Fibroblast of lung (primary cell): ENCODE measurements at regions not wholly inside any gene's neighbourhood (a gene's known extent, or its start where the extent isn't known, plus 50 kb on each side); places are given as distances from the start of the nearest gene placed in this dataset.
A peak's percentile ranks its signal among the peaks of the same experiment; 100 is the strongest.

Source experiments
- DNase-seq, 2 donors: peaks; one replicate each; pipeline versions ENCODE4 v3.0.0 to v3.0.0-alpha.2; 2010; ENCODE audit warnings: low read depth in 2 of 2
- H2AFZ ChIP-seq: 2 replicates; pipeline ENCODE4 v1.5.1; 2012; ENCODE audit warnings: low read length, control low read depth, inconsistent platforms
- H3K27ac ChIP-seq: 2 replicates; pipeline ENCODE4 v1.5.1; 2011; ENCODE audit warnings: low read length, control low read depth; ENCODE audit not compliant: insufficient read depth
- H3K27me3 ChIP-seq: 2 replicates; pipeline ENCODE4 v1.5.1; 2011; ENCODE audit warnings: mild to moderate bottlenecking, low read length; ENCODE audit not compliant: control insufficient read depth, insufficient read depth
- H3K36me3 ChIP-seq: 2 replicates; pipeline ENCODE4 v1.5.1; 2011; ENCODE audit warnings: low read length; ENCODE audit not compliant: control insufficient read depth, insufficient read depth
- H3K4me1 ChIP-seq: 2 replicates; pipeline ENCODE4 v1.5.1; 2011; ENCODE audit warnings: low read length; ENCODE audit not compliant: control insufficient read depth, insufficient read depth; ENCODE audit errors: extremely low read depth
- H3K4me2 ChIP-seq: 2 replicates; pipeline ENCODE4 v1.5.1; 2011; ENCODE audit warnings: low read length, control low read depth; ENCODE audit not compliant: insufficient read depth; ENCODE audit errors: extremely low read depth
- H3K4me3 ChIP-seq, 4 experiments: fragments of 200-600 bp in 1 of 4; sonication (generic) in 1 of 4; replicated peaks in 1 of 4; 2 replicates each; pipeline ENCODE4 v1.5.1; 2011 to 2016; ENCODE audit warnings: low read length in 4 of 4, low read depth in 3 of 4, mild to moderate bottlenecking in 3 of 4, control low read depth in 2 of 4, inconsistent platforms in 1 of 4, mixed read lengths in 1 of 4; ENCODE audit not compliant: insufficient read depth in 1 of 4; ENCODE audit errors: control extremely low read depth in 1 of 4
- H3K79me2 ChIP-seq: 2 replicates; pipeline ENCODE4 v1.5.1; 2012; ENCODE audit warnings: mild to moderate bottlenecking, low read length, inconsistent platforms; ENCODE audit not compliant: control insufficient read depth, insufficient read depth
- H3K9ac ChIP-seq: 2 replicates; pipeline ENCODE4 v1.5.1; 2011; ENCODE audit warnings: mild to moderate bottlenecking, low read length, control low read depth; ENCODE audit not compliant: insufficient read depth
- H3K9me3 ChIP-seq: 2 replicates; pipeline ENCODE4 v1.5.1; 2012; ENCODE audit warnings: low read depth, low read length; ENCODE audit not compliant: control insufficient read depth, insufficient read depth
- H4K20me1 ChIP-seq: 2 replicates; pipeline ENCODE4 v1.5.1; 2011; ENCODE audit warnings: low read length; ENCODE audit not compliant: control insufficient read depth, insufficient read depth; ENCODE audit errors: extremely low read depth
- EZH2 ChIP-seq: IDR thresholded peaks from 2 replicates; pipeline ENCODE4 v1.5.1; 2012; ENCODE audit warnings: low read length, control low read depth, mild to moderate bottlenecking; ENCODE audit errors: missing control alignments
- TF ChIP-seq, protein P1 (sequence below), 2 donors: IDR thresholded peaks in 1 of 2; conservative IDR thresholded peaks in 1 of 2; 1 replicate in 1 of 2; 2 replicates in 1 of 2; pipeline ENCODE4 v1.5.1; 2011 to 2012; ENCODE audit warnings: low read length in 2 of 2, control low read depth in 1 of 2, inconsistent platforms in 1 of 2, low read depth in 1 of 2, mild to moderate bottlenecking in 1 of 2

GRCh38 chrX:19270727-19271126, 73.0 kb upstream of the PDHA1 start:
- no peak overlapping the region for H3K4me2 ChIP-seq
- H3K9me3 ChIP-seq: no peaks in the 10 kb centered on the region
- no peaks in the 10 kb centered on the region for H4K20me1 ChIP-seq
- TF ChIP-seq EZH2: no peak
- H3K79me2 ChIP-seq: no peaks in the 10 kb centered on the region
- no peak overlapping the region for H3K9ac ChIP-seq
- no peaks in the 10 kb centered on the region for H3K36me3 ChIP-seq
- H3K4me1 ChIP-seq: no peaks in the 10 kb centered on the region
- H2AFZ ChIP-seq: no peak overlapping the region
- no peak for DNase-seq
- no peak overlapping the region for H3K4me3 ChIP-seq
- no peaks in the 10 kb centered on the region for H3K27me3 ChIP-seq
- H3K27ac ChIP-seq: no peak overlapping the region

DNA sequence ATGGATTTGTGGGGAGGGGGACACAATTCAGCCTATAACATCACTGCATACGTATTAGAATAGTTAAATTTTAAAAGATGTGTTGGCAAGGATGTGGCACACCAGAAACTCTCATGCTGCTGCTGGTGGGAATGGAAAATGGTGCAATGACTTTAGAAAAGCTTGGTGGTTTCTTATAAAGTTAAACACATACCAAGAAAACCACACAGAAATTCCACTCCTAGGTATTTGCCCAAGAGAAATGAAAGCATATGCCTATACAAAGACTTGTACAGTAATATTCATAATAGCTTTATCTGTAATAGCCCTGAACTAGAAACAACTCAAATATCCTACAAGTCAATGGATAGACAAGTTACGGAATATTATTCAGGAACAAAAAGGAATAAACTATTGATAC, 71.3 kb upstream of the PDHA1 start:
- TF ChIP-seq, protein P1, sequence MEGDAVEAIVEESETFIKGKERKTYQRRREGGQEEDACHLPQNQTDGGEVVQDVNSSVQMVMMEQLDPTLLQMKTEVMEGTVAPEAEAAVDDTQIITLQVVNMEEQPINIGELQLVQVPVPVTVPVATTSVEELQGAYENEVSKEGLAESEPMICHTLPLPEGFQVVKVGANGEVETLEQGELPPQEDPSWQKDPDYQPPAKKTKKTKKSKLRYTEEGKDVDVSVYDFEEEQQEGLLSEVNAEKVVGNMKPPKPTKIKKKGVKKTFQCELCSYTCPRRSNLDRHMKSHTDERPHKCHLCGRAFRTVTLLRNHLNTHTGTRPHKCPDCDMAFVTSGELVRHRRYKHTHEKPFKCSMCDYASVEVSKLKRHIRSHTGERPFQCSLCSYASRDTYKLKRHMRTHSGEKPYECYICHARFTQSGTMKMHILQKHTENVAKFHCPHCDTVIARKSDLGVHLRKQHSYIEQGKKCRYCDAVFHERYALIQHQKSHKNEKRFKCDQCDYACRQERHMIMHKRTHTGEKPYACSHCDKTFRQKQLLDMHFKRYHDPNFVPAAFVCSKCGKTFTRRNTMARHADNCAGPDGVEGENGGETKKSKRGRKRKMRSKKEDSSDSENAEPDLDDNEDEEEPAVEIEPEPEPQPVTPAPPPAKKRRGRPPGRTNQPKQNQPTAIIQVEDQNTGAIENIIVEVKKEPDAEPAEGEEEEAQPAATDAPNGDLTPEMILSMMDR (conservative IDR thresholded peaks at IDR 0.05 in 1 of 2, IDR thresholded peaks at IDR 0.05 in 1 of 2; ENCODE audit: low read depth in 1 of 2, low read length in 2 of 2): no peak
- TF ChIP-seq EZH2: no peak
- H3K4me3 ChIP-seq: no peak overlapping the region
- H2AFZ ChIP-seq: no peak overlapping the region
- H3K9ac ChIP-seq: no peak overlapping the region
- H3K9me3 ChIP-seq: no peaks in the 10 kb centered on the region
- H3K27me3 ChIP-seq: no peaks in the 10 kb centered on the region
- H3K27ac ChIP-seq: no peak overlapping the region
- H3K4me2 ChIP-seq: no peak overlapping the region
- H3K4me1 ChIP-seq: no peaks in the 10 kb centered on the region
- DNase-seq: peak; percentile 27 to 34
- H3K36me3 ChIP-seq: no peaks in the 10 kb centered on the region
- no peaks in the 10 kb centered on the region for H3K79me2 ChIP-seq
- H4K20me1 ChIP-seq: no peaks in the 10 kb centered on the region

GRCh38 chrX:19280636-19281035, 63.1 kb upstream of the PDHA1 start:
- H2AFZ ChIP-seq: no peak overlapping the region
- TF ChIP-seq, protein P1 (conservative IDR thresholded peaks at IDR 0.05 in 1 of 2, IDR thresholded peaks at IDR 0.05 in 1 of 2; ENCODE audit: low read depth in 1 of 2, low read length in 2 of 2): no peak
- TF ChIP-seq EZH2: no peak

GRCh38 chrX:19281256-19281655, 62.5 kb upstream of the PDHA1 start:
- H3K27me3 ChIP-seq: no peaks in the 10 kb centered on the region
- TF ChIP-seq, protein P1 (conservative IDR thresholded peaks at IDR 0.05 in 1 of 2, IDR thresholded peaks at IDR 0.05 in 1 of 2; ENCODE audit: low read depth in 1 of 2, low read length in 2 of 2): no peak
- no peak for TF ChIP-seq EZH2
- no peak overlapping the region for H3K9ac ChIP-seq
- no peak overlapping the region for H3K4me2 ChIP-seq
- H3K4me3 ChIP-seq: no peak overlapping the region
- H3K27ac ChIP-seq: no peak overlapping the region
- H3K9me3 ChIP-seq: no peaks in the 10 kb centered on the region
- no peaks in the 10 kb centered on the region for H3K36me3 ChIP-seq
- no peak for DNase-seq
- no peaks in the 10 kb centered on the region for H3K4me1 ChIP-seq
- no peaks in the 10 kb centered on the region for H3K79me2 ChIP-seq
- H4K20me1 ChIP-seq: no peaks in the 10 kb centered on the region
- H2AFZ ChIP-seq: no peak overlapping the region

More at GRCh38 chrX:19280636-19281035, 63.1 kb upstream of the PDHA1 start:
- H3K9ac ChIP-seq: no peak overlapping the region
- H3K9me3 ChIP-seq: no peaks in the 10 kb centered on the region
- H3K4me1 ChIP-seq: no peaks in the 10 kb centered on the region
- no peak overlapping the region for H3K4me3 ChIP-seq
- H3K4me2 ChIP-seq: no peak overlapping the region
- H3K27me3 ChIP-seq: no peaks in the 10 kb centered on the region
- H3K79me2 ChIP-seq: no peaks in the 10 kb centered on the region
- no peak overlapping the region for H3K27ac ChIP-seq
- H4K20me1 ChIP-seq: no peaks in the 10 kb centered on the region
- no peak for DNase-seq
- H3K36me3 ChIP-seq: no peaks in the 10 kb centered on the region
